Mesothelial cell of epicardium (in vitro differentiated cells): ENCODE measurements at regions not wholly inside any gene's neighbourhood (a gene's known extent, or its start where the extent isn't known, plus 50 kb on each side); places are given as distances from the start of the nearest gene placed in this dataset.
A peak's percentile ranks its signal among the peaks of the same experiment; 100 is the strongest.
"Not testable (repeated sequence)": the region's sequence is repeated elsewhere in the genome, so short reads cannot be mapped to it uniquely, and the experiment has no call there.

Source experiments
- DNase-seq, 2 experiments: peaks; one replicate each; pipeline ENCODE4 v3.0.0; 2021; ENCODE audit warnings: low spot score in 2 of 2; ENCODE audit not compliant: unreplicated experiment in 2 of 2
- H3K27ac Mint-ChIP-seq: 2 replicates; pipeline ENCODE4 v1.8.0; 2021; ENCODE audit warnings: mixed read lengths
- H3K27me3 Mint-ChIP-seq: 2 replicates; pipeline ENCODE4 v1.8.0; 2021; ENCODE audit warnings: low read depth, mixed read lengths
- H3K36me3 Mint-ChIP-seq: 2 replicates; pipeline ENCODE4 v1.8.0; 2021; ENCODE audit warnings: mixed read lengths
- H3K4me1 Mint-ChIP-seq: 2 replicates; pipeline ENCODE4 v1.8.0; 2021; ENCODE audit warnings: mixed read lengths
- H3K4me3 Mint-ChIP-seq: 2 replicates; pipeline ENCODE4 v1.8.0; 2021; ENCODE audit warnings: mild to moderate bottlenecking, moderate library complexity, mixed read lengths
- H3K9me3 Mint-ChIP-seq: 2 replicates; pipeline ENCODE4 v1.8.0; 2021; ENCODE audit warnings: mixed read lengths
- TF ChIP-seq, protein P1 (sequence below): fragments of 200-600 bp; sonication (generic); IDR thresholded peaks from one replicate; pipeline ENCODE4 v1.5.0; 2021; ENCODE audit warnings: antibody characterized with exemption; ENCODE audit not compliant: unreplicated experiment

DNA sequence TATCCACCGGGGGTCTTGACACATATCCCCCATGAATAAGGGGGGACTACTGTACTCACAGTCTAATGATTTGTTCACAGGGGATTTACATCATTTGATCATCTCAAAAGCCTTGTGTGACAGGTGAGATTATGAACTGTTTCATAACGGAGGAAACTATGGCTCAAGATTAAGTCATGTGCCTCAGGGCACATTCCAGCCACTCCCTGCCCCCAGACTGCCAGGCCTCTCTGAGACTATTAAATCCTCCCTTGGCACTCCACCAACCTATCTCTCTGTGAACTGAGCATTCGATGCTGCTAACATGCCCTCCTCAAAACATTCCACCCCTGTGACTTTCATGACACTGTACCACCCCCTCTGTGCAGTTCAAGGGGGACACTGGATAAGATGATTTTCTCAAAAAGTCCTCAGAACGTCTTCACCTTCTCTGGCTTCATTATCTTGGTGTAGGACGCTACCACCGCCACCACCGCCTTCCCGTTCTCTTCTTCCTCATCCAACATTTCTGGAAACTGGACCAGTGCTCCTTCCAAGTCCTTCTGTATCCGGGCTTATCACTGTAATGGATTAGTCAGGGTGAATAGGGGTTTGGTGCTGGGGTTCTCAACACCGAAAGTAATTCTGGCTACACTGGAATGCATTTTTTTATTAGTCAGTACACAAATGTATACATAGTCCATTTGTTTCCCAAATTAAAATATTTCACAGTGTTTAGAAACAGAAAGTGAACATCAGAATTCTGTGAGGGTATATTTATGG lies 169.6 kb downstream of the KCNS3 start:
- Mint-ChIP-seq H3K4me1 (peaks cover 17% of the 10 kb centered on the region), H3K9me3 (peaks cover 19% of the 10 kb centered on the region), H3K4me3 (no peak overlapping the region), H3K27ac (peak overlapping the region; percentile 66), H3K36me3 (no peaks in the 10 kb centered on the region), H3K27me3 (peaks cover 11% of the 10 kb centered on the region)
- DNase-seq: no peak
- TF ChIP-seq, protein P1, sequence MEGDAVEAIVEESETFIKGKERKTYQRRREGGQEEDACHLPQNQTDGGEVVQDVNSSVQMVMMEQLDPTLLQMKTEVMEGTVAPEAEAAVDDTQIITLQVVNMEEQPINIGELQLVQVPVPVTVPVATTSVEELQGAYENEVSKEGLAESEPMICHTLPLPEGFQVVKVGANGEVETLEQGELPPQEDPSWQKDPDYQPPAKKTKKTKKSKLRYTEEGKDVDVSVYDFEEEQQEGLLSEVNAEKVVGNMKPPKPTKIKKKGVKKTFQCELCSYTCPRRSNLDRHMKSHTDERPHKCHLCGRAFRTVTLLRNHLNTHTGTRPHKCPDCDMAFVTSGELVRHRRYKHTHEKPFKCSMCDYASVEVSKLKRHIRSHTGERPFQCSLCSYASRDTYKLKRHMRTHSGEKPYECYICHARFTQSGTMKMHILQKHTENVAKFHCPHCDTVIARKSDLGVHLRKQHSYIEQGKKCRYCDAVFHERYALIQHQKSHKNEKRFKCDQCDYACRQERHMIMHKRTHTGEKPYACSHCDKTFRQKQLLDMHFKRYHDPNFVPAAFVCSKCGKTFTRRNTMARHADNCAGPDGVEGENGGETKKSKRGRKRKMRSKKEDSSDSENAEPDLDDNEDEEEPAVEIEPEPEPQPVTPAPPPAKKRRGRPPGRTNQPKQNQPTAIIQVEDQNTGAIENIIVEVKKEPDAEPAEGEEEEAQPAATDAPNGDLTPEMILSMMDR: no peak

DNA sequence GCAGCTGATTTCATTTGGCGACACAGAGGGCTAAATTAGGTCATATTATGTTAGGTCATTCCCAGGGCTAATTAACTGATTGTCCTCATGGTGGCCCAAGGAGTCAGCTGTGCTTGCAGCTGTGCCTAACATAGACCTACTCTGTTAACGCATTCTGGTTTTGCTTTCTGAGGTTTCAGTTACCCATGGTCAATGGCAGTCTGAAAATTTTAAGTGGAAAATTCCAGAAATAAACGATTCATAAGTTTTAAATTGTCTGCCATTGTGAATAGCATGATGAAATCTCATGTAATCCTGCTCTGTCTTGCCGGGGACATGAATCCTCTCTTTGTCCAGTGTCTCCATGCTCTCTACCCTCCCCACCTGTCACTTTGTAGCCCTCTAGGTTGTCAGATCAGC lies 168.7 kb downstream of the KCNS3 start:
- no peaks in the 10 kb centered on the region for H3K36me3 Mint-ChIP-seq
- H3K27ac Mint-ChIP-seq: no peak overlapping the region
- H3K4me3 Mint-ChIP-seq: no peak overlapping the region
- H3K9me3 Mint-ChIP-seq: peaks cover 26% of the 10 kb centered on the region
- H3K27me3 Mint-ChIP-seq: peaks cover 5% of the 10 kb centered on the region
- TF ChIP-seq, protein P1: no peak
- peaks cover 17% of the 10 kb centered on the region for H3K4me1 Mint-ChIP-seq
- no peak for DNase-seq

DNA sequence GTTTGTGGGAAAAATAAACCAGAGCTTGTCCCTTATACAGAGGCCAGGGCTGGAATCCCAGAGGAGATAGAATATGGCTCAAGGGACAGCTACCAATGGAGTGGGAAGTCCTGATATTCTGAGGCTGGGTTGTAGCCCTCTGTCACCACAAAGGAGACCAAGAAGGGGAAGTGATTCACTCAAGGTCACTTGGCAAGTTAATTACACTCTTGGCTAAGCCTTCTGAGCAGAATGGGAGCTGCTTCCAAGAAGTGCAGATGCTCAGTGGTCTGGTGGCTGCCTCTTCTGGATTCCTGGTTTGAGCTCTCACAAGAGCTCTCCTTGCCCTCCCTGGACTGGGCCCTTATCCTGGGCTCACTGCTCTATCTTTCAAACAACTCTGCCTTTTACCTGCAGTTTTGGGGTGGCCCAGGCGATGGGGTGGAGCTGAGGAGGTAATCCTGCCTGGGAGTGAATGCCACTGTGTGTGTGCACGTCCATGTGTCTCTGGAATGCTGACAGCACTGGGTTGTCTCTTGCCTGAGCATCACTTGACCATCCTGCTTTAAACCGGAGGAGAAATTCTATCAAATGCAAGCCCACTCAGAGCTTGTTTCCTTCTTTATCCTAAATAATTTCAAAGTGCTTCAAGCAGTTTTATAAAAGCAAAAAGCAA lies 168.2 kb downstream of the KCNS3 start:
- H3K27me3 Mint-ChIP-seq: peaks cover 4% of the 10 kb centered on the region
- H3K4me3 Mint-ChIP-seq: no peak overlapping the region
- TF ChIP-seq, protein P1: no peak
- no peak overlapping the region for H3K27ac Mint-ChIP-seq
- peaks cover 17% of the 10 kb centered on the region for H3K4me1 Mint-ChIP-seq
- no peak for DNase-seq
- no peaks in the 10 kb centered on the region for H3K36me3 Mint-ChIP-seq
- peaks cover 31% of the 10 kb centered on the region for H3K9me3 Mint-ChIP-seq

DNA sequence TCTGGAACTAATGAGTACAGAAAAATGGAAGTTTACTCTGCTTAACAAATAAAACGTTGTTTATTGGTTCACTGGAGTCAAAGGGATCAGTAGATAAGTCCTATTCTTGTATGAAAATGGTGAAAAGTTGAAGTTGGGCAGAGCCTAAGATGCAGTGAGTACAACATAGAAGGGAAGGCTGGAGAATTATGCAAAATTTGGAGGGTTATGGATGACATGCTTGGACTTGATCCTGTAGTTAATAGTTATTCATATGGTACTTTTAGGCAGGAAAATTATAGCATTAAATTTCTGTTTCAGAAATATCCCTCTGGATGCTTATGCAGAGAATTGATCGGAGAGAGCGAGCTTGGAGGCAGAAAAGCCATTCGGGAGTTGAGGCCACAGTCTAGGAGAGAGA lies 167.6 kb downstream of the KCNS3 start:
- Mint-ChIP-seq H3K4me3 (no peak overlapping the region), H3K27ac (no peak overlapping the region), H3K36me3 (no peaks in the 10 kb centered on the region), H3K27me3 (peaks cover 2% of the 10 kb centered on the region), H3K4me1 (peaks cover 17% of the 10 kb centered on the region), H3K9me3 (peaks cover 32% of the 10 kb centered on the region)
- DNase-seq: no peak
- TF ChIP-seq, protein P1: no peak

DNA sequence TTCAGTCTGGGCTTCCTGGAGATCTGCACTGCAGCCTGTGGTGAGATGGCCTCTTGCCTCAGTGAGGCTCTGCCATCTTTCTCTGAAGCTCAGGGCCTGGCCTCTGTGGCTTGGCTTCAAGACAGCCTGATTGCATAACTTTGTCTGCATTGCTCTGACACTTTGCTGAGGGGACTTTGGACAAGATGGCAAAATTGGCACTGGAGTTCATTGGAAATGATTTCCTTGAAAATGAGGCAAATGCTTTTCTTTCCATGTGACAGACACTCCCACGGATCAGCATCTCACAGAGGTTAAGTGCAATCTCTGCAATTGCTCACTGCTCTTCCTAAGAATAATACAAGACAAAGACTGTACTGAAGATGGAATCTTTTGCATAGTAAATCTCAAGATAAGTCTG lies 166.8 kb downstream of the KCNS3 start:
- TF ChIP-seq, protein P1: no peak
- Mint-ChIP-seq H3K9me3 (peaks cover 32% of the 10 kb centered on the region), H3K4me1 (peaks cover 17% of the 10 kb centered on the region), H3K27me3 (peaks cover 2% of the 10 kb centered on the region), H3K27ac (no peak overlapping the region), H3K36me3 (no peaks in the 10 kb centered on the region), H3K4me3 (no peak overlapping the region)
- DNase-seq: no peak

DNA sequence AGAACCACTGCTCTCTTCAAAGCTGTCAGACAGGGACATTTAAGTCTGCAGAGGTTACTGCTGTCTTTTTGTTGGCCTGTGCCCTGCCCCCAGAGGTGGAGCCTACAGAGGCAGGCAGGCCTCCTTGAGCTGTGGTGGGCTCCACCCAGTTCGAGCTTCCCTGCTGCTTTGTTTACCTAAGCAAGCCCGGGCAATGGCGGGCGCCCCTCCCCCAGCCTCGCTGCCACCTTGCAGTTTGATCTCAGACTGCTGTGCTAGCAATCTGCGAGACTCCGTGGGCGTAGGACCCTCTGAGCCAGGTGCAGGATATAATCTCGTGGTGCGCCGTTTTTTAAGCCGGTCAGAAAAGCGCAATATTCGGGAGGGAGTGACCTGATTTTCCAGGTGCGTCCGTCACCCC lies 138.9 kb downstream of the KCNS3 start:
- not testable (repeated sequence) for H3K27ac Mint-ChIP-seq, H3K27me3 Mint-ChIP-seq, DNase-seq, H3K36me3 Mint-ChIP-seq, H3K4me3 Mint-ChIP-seq, H3K4me1 Mint-ChIP-seq
- H3K9me3 Mint-ChIP-seq: peaks cover 45% of the 10 kb centered on the region
